Muscle layer of colon (tissue), 2 donors: ENCODE measurements at regions not wholly inside any gene's neighbourhood (a gene's known extent, or its start where the extent isn't known, plus 50 kb on each side); places are given as distances from the start of the nearest gene placed in this dataset.

Experiments used
- H3K27ac ChIP-seq: one replicate; pipeline ENCODE4 v1.7.0; 2013; ENCODE audit warnings: low read depth, mild to moderate bottlenecking, low read length, moderate library complexity
- H3K27me3 ChIP-seq, 2 donors: one replicate each; pipeline ENCODE4 v1.7.0; 2013; ENCODE audit warnings: low read length in 2 of 2, mild to moderate bottlenecking in 2 of 2; ENCODE audit not compliant: insufficient read depth in 2 of 2, control insufficient read depth in 1 of 2
- H3K36me3 ChIP-seq: one replicate; pipeline ENCODE4 v1.7.0; 2013; ENCODE audit warnings: mild to moderate bottlenecking, low read length; ENCODE audit not compliant: insufficient read depth
- H3K4me1 ChIP-seq: one replicate; pipeline ENCODE4 v1.7.0; 2013; ENCODE audit warnings: mild to moderate bottlenecking, low read length; ENCODE audit not compliant: insufficient read depth
- H3K4me3 ChIP-seq, 2 donors: one replicate each; pipeline ENCODE4 v1.7.0; 2013; ENCODE audit warnings: low read length in 2 of 2, low read depth in 1 of 2, mild to moderate bottlenecking in 1 of 2, moderate library complexity in 1 of 2
- H3K9ac ChIP-seq: one replicate; pipeline ENCODE4 v1.7.0; 2013; ENCODE audit warnings: low read length
- H3K9me3 ChIP-seq: one replicate; pipeline ENCODE4 v1.7.0; 2013; ENCODE audit warnings: mild to moderate bottlenecking, low read length
- donor health status: abdominal sarcoma.
- donor health status: Adenocarcinoma of cecum.

DNA sequence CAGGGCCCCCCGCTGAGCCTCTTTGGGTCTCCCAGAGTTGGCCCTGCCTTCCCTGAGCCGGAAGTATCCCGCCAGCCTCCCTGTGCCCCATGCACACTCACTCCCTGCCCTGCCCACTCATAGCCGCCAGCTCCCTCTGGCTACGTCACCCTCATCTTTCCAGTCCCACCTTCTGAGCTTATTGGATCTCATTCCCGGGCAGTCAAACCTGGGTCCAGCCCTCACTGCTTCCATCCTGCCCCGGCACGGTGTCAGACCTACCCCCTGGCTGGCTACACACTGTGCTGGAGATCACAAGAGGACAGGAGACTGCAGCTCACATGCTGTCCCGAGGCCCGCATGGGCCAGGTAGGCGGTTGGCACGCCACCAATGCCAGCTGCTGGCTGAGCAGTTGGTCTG lies 147.2 kb downstream of the ASB1 start:
- H3K9ac ChIP-seq, result no peak overlapping the region
- no peaks in the 10 kb centered on the region for H3K36me3 ChIP-seq
- H3K9me3 ChIP-seq, result no peaks in the 10 kb centered on the region
- no peak overlapping the region for H3K27ac ChIP-seq
- H3K4me3 ChIP-seq, result no peak overlapping the region
- no peaks in the 10 kb centered on the region for H3K4me1 ChIP-seq
- H3K27me3 ChIP-seq, result no peaks in the 10 kb centered on the region

DNA sequence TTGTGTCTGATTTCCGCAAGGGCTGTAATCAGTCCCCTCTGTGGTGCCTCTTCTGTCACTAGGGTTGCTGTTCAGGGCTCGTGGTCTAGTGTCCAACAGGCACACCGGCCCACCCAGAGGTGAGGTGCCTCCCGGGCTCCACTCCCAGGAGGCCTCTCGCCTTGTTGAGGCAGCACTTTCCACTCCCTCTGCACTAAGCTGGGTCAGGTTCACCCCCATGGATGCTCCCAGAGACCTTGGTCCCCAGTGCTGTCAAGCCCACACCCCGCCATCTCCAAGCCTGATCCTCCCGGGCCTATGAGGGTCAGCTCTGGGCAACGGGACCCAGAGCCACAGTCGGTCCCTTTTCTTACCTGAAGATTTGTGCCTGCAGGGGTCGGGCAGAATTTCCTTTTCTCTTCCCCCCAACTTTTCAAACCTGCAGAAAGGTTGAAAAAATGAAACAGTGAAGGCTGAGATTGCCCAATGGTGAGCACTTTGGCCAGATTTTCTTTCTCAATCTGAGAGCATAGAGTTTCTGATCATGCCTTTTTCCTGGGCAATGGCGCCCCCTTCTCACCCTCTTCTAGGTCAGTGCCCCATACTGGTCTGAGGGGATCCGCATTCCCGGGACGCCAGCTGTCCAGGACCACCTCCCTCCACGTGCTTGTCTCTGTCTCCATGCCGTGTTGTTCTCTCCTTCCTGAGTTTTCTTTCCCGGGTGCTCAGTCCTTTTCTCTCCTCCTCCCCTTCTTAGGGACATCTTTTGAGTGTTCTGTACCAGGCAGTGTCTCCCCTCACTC lies 148.0 kb downstream of the ASB1 start:
- H3K9ac ChIP-seq, result no peak overlapping the region
- no peak overlapping the region for H3K27ac ChIP-seq
- H3K27me3 ChIP-seq, result no peaks in the 10 kb centered on the region
- no peaks in the 10 kb centered on the region for H3K36me3 ChIP-seq
- H3K4me3 ChIP-seq, result no peak overlapping the region
- no peaks in the 10 kb centered on the region for H3K4me1 ChIP-seq
- H3K9me3 ChIP-seq, result no peaks in the 10 kb centered on the region

DNA sequence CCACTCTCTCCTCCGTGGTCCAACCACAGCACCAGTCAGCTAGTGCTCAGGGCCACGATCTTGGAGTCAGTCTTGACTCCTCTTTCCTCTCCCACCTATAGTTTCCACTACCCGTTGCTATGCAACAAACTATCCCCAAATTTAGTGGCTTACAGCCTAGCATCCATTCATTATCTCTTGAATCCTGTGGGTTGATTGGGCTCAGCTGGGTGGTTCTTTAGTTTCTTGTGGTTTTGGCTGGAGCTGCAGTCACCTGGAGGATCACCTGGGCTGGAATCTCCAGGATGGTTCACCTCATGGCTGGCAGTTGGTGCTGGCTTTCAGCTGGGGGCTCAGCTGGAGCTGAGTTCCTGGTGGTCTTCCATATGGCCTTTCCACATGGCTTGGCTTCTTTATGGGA lies 149.9 kb downstream of the ASB1 start:
- Histone ChIP-seq H3K4me3 (no peak overlapping the region), H3K4me1 (no peaks in the 10 kb centered on the region), H3K9me3 (no peaks in the 10 kb centered on the region), H3K36me3 (no peaks in the 10 kb centered on the region), H3K9ac (no peak overlapping the region), H3K27ac (no peak overlapping the region), H3K27me3 (no peaks in the 10 kb centered on the region)

DNA sequence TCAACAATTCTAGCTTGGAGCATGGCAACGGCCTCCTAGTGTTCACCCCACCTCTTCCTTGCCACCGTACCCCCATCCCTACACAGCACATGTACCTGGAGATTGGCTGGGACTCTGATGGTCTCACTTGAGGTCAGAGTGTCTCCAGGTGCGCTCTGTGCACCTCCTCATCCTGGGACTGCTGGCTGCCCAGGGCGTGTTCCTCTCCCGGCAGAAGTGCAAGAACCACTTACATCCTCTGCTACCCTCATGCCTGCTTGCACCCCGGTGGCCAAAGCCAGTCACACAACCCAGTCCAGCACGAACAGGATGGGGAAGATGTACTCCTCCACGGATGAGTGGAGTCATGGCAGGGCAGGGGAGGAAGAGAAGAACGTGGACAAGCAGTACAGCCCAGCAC lies 151.5 kb downstream of the ASB1 start:
- no peaks in the 10 kb centered on the region for H3K4me1 ChIP-seq
- no peak overlapping the region for H3K9ac ChIP-seq
- no peak overlapping the region for H3K4me3 ChIP-seq
- no peaks in the 10 kb centered on the region for H3K36me3 ChIP-seq
- no peaks in the 10 kb centered on the region for H3K27me3 ChIP-seq
- no peak overlapping the region for H3K27ac ChIP-seq
- H3K9me3 ChIP-seq, result no peaks in the 10 kb centered on the region

DNA sequence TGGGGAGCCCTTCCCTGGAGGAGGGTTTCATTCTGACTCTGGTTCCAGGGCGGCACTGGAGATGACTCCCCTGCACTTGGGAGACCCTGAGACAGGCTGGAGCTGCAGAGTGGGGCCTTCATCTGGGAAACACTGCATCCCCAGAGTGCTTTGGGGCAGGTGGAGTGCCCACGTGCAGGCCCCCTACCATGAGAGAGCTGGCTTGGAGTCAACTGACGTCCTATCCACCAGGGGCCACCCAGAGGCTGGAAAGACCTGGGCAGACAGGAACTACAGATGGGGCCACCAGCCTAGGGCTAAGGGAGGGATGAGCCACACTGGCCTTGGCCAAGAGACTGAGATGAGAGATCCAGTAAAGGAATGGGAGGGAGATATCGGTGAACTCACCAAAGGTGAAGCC lies 153.8 kb downstream of the ASB1 start:
- Histone ChIP-seq H3K4me1 (no peaks in the 10 kb centered on the region), H3K9me3 (no peaks in the 10 kb centered on the region), H3K27ac (no peak overlapping the region), H3K4me3 (no peak overlapping the region), H3K27me3 (no peaks in the 10 kb centered on the region), H3K9ac (no peak overlapping the region), H3K36me3 (no peaks in the 10 kb centered on the region)

DNA sequence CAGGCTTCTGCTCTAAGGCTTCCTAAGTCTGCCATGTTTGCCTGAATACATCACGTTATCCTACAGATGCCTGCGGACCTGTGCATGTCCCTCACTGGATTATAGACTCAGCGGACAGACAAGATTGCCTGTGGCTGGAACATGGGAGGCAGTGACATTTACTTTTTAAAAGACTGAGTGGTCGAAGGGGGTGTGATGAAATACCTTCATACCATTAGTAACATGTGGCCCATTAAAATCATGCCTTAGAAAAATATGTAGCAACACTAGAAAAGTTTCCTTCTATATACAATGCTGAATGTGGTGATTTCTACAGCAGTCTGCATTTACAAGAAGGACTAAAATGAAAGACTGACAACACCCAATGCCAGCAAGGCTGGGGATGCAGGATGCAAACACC lies 154.4 kb downstream of the ASB1 start:
- H3K4me3 ChIP-seq, result no peak overlapping the region
- no peak overlapping the region for H3K27ac ChIP-seq
- H3K9ac ChIP-seq, result no peak overlapping the region
- no peaks in the 10 kb centered on the region for H3K36me3 ChIP-seq
- no peaks in the 10 kb centered on the region for H3K27me3 ChIP-seq
- H3K9me3 ChIP-seq, result no peaks in the 10 kb centered on the region
- no peaks in the 10 kb centered on the region for H3K4me1 ChIP-seq

DNA sequence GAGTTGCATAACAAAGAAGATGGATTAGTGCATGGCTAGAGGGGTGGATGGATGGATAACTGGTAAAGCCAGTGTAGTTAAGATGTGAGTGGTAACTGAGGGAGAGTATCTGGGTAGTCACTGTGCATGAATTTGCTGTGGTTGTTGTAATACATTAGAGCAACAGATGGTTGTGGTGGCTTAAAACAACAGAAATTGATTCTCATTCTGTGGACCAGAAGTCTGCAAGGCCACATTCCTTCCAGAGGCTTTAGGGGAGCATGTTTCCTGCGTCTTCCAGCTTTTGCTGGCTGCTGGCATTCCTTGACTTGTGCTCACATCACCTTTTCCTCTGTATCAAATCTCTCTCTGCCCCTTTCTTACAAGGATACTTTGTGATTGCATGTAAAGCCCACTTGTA lies 155.4 kb downstream of the ASB1 start:
- H3K9ac ChIP-seq, result no peak overlapping the region
- no peaks in the 10 kb centered on the region for H3K9me3 ChIP-seq
- H3K27ac ChIP-seq, result no peak overlapping the region
- no peaks in the 10 kb centered on the region for H3K27me3 ChIP-seq
- no peak overlapping the region for H3K4me3 ChIP-seq
- no peaks in the 10 kb centered on the region for H3K4me1 ChIP-seq
- no peaks in the 10 kb centered on the region for H3K36me3 ChIP-seq

DNA sequence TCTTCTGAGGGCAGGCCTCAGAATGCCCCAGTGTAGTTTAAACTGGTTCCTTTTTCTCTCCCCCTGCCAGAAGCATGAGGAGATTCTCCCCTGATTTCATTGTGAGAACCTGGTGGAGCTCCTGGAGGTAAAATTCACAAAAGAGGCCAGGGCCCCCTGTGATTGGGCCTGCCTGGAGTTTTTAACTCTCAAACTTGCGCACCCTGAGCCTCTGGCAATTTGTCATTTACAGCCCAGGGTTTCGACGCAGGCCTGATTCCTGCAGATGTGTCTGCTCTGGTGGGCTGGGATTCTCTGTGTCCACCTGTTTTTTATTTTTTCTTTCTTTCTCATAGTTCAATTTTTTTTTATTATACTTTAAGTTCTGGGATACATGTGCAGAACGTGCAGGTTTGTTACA lies 157.9 kb downstream of the ASB1 start:
- Histone ChIP-seq H3K9ac (no peak overlapping the region), H3K4me3 (no peak overlapping the region), H3K27me3 (no peaks in the 10 kb centered on the region), H3K9me3 (no peaks in the 10 kb centered on the region), H3K27ac (no peak overlapping the region), H3K36me3 (no peaks in the 10 kb centered on the region), H3K4me1 (no peaks in the 10 kb centered on the region)

DNA sequence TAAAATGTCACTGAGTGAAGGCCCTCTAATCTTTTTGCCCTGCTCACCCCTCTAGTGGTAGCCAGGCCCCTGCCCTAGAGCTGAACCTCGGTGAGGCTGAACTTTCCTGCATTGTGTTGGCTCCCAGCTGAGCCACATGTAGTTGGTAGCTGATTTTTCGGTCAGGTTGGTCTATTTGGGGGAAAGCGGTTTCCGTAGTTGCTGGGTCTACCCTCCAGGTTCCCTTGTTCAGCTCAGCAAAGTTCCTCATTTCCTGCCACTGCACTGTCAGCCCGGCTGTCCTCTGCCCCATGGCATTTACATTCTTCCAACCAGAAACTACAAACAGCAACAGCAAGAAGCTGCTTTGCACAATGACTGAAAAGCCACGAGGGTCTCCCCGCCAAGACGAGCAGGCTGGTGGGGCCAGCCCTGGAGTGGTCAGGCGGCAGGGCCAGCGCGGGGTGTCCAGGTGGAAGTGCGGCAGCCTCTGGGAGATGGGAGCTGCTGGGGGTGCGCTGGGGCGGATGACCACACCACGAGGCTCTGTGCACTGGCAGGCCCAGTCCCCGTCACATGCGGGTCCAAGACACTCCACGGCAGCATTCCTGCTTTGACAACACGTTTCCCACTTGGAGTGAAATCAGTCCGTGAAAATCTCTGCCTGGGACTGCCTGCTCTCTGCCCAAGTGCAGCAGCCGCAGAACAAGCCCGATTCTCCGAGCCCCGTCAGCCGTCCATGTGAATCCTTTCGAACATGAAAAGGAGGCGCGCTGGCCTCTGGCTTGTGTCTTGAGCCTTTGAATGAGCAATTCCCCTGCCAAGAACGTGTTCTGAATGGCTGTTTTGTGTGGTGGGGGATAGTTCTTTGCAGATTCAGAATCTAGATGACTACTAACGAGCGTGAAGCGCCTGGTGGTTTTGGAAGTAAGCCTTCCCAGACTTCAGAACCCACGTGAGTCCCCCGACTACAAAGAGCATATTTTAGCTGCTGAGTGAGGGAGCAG lies 159.4 kb downstream of the ASB1 start:
- no peaks in the 10 kb centered on the region for H3K27me3 ChIP-seq
- H3K27ac ChIP-seq, result no peak overlapping the region
- no peak overlapping the region for H3K9ac ChIP-seq
- no peaks in the 10 kb centered on the region for H3K36me3 ChIP-seq
- no peaks in the 10 kb centered on the region for H3K9me3 ChIP-seq
- no peaks in the 10 kb centered on the region for H3K4me1 ChIP-seq
- no peak overlapping the region for H3K4me3 ChIP-seq

DNA sequence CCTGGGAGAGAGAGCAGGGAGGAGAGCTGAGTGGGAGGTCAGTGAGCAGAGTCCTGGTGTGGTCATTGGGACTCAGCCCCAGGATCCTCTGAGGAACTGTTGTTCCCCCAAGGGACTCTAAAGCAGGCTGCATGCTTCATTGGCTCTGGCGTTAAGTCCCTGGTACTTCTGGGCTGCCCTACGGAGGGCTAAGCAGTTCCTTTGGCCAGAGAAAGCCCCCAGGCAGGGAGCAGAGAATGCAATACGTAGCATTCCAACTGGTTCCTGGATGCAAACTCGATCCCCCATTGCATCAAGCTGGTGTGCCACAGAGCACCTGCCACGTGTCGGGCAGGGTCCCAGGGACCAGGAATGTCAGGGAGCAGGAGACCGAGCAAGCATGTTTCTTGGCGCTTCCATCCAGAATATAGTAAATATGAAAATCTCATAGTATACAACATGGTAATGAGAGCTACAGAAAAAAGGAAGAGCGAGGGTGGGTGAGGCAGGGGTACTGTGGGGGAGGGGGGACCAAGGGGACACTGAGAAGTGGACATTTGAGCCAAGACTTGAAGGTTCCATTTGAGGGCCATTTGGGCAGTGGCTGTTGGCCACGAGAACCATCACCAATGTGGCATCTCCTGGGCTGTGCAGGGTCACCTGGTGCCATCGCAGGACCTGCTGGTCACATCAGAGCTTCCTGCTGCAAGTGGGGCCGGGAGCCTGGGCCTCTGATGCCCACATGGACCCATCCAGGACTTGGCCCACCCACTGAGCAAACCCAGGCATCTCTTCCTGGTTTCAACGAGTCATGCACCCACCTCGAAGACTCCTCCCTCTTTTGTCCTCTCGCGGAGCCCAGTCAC lies 160.4 kb downstream of the ASB1 start:
- no peak overlapping the region for H3K4me3 ChIP-seq
- no peaks in the 10 kb centered on the region for H3K27me3 ChIP-seq
- no peak overlapping the region for H3K27ac ChIP-seq
- H3K4me1 ChIP-seq, result no peaks in the 10 kb centered on the region
- H3K36me3 ChIP-seq, result no peaks in the 10 kb centered on the region
- no peaks in the 10 kb centered on the region for H3K9me3 ChIP-seq
- no peak overlapping the region for H3K9ac ChIP-seq
